PC-3 (cell line): ENCODE measurements at regions not wholly inside any gene's neighbourhood (a gene's known extent, or its start where the extent isn't known, plus 50 kb on each side); places are given as distances from the start of the nearest gene placed in this dataset.

Source experiments
- ATAC-seq: fragments of 200-7000 bp; cut with Tn5 transposase; 2 replicates; pipeline ENCODE4 v1.9.1; 2020; ENCODE audit warnings: mild to moderate bottlenecking, moderate library complexity
- BruUV-seq: library from RNA; stranded (reverse); fragments of 400-500 nt; replicated peaks from 2 replicates; lab custom pipeline; 2021; lab: Mats Ljungman, UMichigan
- CTCF ChIA-PET: fragments of 300-600 bp; sonication (Branson Sonifier 250); formaldehyde crosslinking; loops from one replicate; lab custom pipeline; 2022; ENCODE audit warnings: antibody characterized with exemption; lab: Charles Lee
- POLR2A ChIA-PET: fragments of 300-600 bp; sonication (Branson Sonifier 250); formaldehyde crosslinking; loops from one replicate; lab custom pipeline; 2022; ENCODE audit warnings: antibody characterized with exemption; ENCODE audit not compliant: unreplicated experiment; lab: Charles Lee
- DNase-seq: peaks from one replicate; pipeline ENCODE4 v3.0.0-alpha.2; 2015
- H2AFZ ChIP-seq: fragments of 300-600 bp; sonication (generic); 2 replicates; pipeline ENCODE4 v1.6.0; 2016; ENCODE audit warnings: antibody characterized with exemption, low read length
- H3F3A ChIP-seq: fragments of 300-600 bp; sonication (generic); one replicate; pipeline ENCODE4 v1.6.0; 2017; ENCODE audit warnings: antibody characterized with exemption, low read length, control low read depth, mild to moderate bottlenecking; ENCODE audit not compliant: unreplicated experiment
- H3K27ac ChIP-seq: fragments of 300-600 bp; sonication (generic); 2 replicates; pipeline ENCODE4 v1.5.1; 2016; ENCODE audit warnings: mild to moderate bottlenecking, low read length
- H3K27me3 ChIP-seq: fragments of 300-600 bp; sonication (generic); 2 replicates; pipeline ENCODE4 v1.6.1; 2016; ENCODE audit warnings: low read length, mixed read lengths
- H3K36me3 ChIP-seq: fragments of 300-600 bp; sonication (generic); 2 replicates; pipeline ENCODE4 v1.6.1; 2016; ENCODE audit warnings: low read depth, mixed run types, low read length, mixed read lengths
- H3K4me1 ChIP-seq: fragments of 300-600 bp; sonication (generic); 2 replicates; pipeline ENCODE4 v1.5.1; 2016; ENCODE audit warnings: low read length; ENCODE audit not compliant: insufficient read depth
- H3K4me2 ChIP-seq: fragments of 300-600 bp; sonication (generic); 2 replicates; pipeline ENCODE4 v1.6.0; 2016; ENCODE audit warnings: low read length
- H3K4me3 ChIP-seq: fragments of 300-600 bp; sonication (generic); 2 replicates; pipeline ENCODE4 v1.5.1; 2016; ENCODE audit warnings: mild to moderate bottlenecking, low read length, mixed read lengths
- H3K79me2 ChIP-seq: fragments of 300-600 bp; sonication (generic); 2 replicates; pipeline ENCODE4 v1.6.1; 2017; ENCODE audit warnings: low read length, mixed read lengths
- H3K9ac ChIP-seq: fragments of 300-600 bp; sonication (generic); 2 replicates; pipeline ENCODE4 v1.6.0; 2016; ENCODE audit warnings: mild to moderate bottlenecking, low read length
- H3K9me2 ChIP-seq: fragments of 300-600 bp; sonication (generic); replicated peaks from 2 replicates; pipeline ENCODE4 v1.6.1; 2016; ENCODE audit warnings: mixed run types, low read length, mixed read lengths
- H3K9me3 ChIP-seq: fragments of 300-600 bp; sonication (generic); 2 replicates; pipeline ENCODE4 v1.6.1; 2016; ENCODE audit warnings: low read length, mixed read lengths
- H4K20me1 ChIP-seq: fragments of 300-600 bp; sonication (generic); 2 replicates; pipeline ENCODE4 v1.6.1; 2016; ENCODE audit warnings: low read length, mixed read lengths
- EZH2 ChIP-seq: fragments of 300-600 bp; sonication (generic); IDR thresholded peaks from one replicate; pipeline ENCODE4 v1.6.1; 2017; ENCODE audit warnings: antibody characterized with exemption, mild to moderate bottlenecking, low read length; ENCODE audit not compliant: unreplicated experiment
- EZH2phosphoT487 ChIP-seq: fragments of 300-600 bp; sonication (generic); IDR thresholded peaks from 2 replicates; pipeline ENCODE4 v1.6.1; 2018; ENCODE audit warnings: mild to moderate bottlenecking, antibody characterized with exemption, low read length, borderline replicate concordance
- intact Hi-C: fragments of 100-400 bp; cut with micrococcal nuclease; formaldehyde crosslinking; loops from 2 replicates; pipeline ENCODE4 v1.9.0; 2023
- TF ChIP-seq, protein P1 (sequence below): fragments of 300-600 bp; sonication (generic); conservative IDR thresholded peaks from 2 replicates; pipeline ENCODE4 v1.5.1; 2017; ENCODE audit warnings: antibody characterized with exemption, low read depth, mild to moderate bottlenecking, low read length

- no peak for ATAC-seq
- Histone ChIP-seq H3K4me1 (no peaks in the 10 kb centered on the region), H2AFZ (no peak overlapping the region), H3K4me3 (no peak overlapping the region), H3K36me3 (no peaks in the 10 kb centered on the region), H3K9me3 (no peaks in the 10 kb centered on the region), H3F3A (no peaks in the 10 kb centered on the region), H3K4me2 (no peak overlapping the region), H3K79me2 (no peaks in the 10 kb centered on the region), H3K9me2 (no peaks in the 10 kb centered on the region), H3K9ac (no peak overlapping the region), H3K27me3 (no peaks in the 10 kb centered on the region), H4K20me1 (no peaks in the 10 kb centered on the region), H3K27ac (no peak overlapping the region)
- intact Hi-C loops, result no loop called here
- CTCF ChIA-PET, result no interaction called here
- POLR2A ChIA-PET, result no interaction called here
- BruUV-seq, result no TSS peak
- DNase-seq, result no peak
- TF ChIP-seq EZH2phosphoT487 (no peak), EZH2 (no peak)
- TF ChIP-seq, protein P1, sequence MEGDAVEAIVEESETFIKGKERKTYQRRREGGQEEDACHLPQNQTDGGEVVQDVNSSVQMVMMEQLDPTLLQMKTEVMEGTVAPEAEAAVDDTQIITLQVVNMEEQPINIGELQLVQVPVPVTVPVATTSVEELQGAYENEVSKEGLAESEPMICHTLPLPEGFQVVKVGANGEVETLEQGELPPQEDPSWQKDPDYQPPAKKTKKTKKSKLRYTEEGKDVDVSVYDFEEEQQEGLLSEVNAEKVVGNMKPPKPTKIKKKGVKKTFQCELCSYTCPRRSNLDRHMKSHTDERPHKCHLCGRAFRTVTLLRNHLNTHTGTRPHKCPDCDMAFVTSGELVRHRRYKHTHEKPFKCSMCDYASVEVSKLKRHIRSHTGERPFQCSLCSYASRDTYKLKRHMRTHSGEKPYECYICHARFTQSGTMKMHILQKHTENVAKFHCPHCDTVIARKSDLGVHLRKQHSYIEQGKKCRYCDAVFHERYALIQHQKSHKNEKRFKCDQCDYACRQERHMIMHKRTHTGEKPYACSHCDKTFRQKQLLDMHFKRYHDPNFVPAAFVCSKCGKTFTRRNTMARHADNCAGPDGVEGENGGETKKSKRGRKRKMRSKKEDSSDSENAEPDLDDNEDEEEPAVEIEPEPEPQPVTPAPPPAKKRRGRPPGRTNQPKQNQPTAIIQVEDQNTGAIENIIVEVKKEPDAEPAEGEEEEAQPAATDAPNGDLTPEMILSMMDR, result no peak
These were observed 210.3 kb downstream of the GPAM start for GRCh38 chr10:111973306-111973705.

GRCh38 chr10:111973826-111974225, 209.7 kb downstream of the GPAM start:
- Histone ChIP-seq H4K20me1 (no peaks in the 10 kb centered on the region), H3K9me3 (no peaks in the 10 kb centered on the region), H2AFZ (no peak overlapping the region), H3K9me2 (no peaks in the 10 kb centered on the region), H3K4me2 (no peak overlapping the region), H3K4me3 (no peak overlapping the region), H3K36me3 (no peaks in the 10 kb centered on the region), H3K27ac (no peak overlapping the region), H3K79me2 (no peaks in the 10 kb centered on the region), H3F3A (no peaks in the 10 kb centered on the region), H3K27me3 (no peaks in the 10 kb centered on the region), H3K9ac (no peak overlapping the region), H3K4me1 (no peaks in the 10 kb centered on the region)
- DNase-seq, result no peak
- ChIA-PET POLR2A (no interaction called here), CTCF (no interaction called here)
- intact Hi-C loops, result no loop called here
- no TSS peak for BruUV-seq
- no peak for ATAC-seq
- TF ChIP-seq, protein P1, result no peak
- TF ChIP-seq EZH2 (no peak), EZH2phosphoT487 (no peak)

- H3K9ac ChIP-seq, result no peak overlapping the region
These were observed 209.2 kb downstream of the GPAM start for GRCh38 chr10:111974325-111974724.

More at GRCh38 chr10:111974325-111974724, 209.2 kb downstream of the GPAM start:
- POLR2A ChIA-PET, result no interaction called here
- Histone ChIP-seq H4K20me1 (no peaks in the 10 kb centered on the region), H3F3A (no peaks in the 10 kb centered on the region), H3K79me2 (no peaks in the 10 kb centered on the region), H3K4me1 (no peaks in the 10 kb centered on the region), H3K9me2 (no peaks in the 10 kb centered on the region), H3K9me3 (no peaks in the 10 kb centered on the region), H3K36me3 (no peaks in the 10 kb centered on the region), H3K4me3 (no peak overlapping the region), H3K27ac (no peak overlapping the region), H2AFZ (no peak overlapping the region), H3K4me2 (no peak overlapping the region), H3K27me3 (no peaks in the 10 kb centered on the region)
- no TSS peak for BruUV-seq
- intact Hi-C loops, result no loop called here
- TF ChIP-seq EZH2phosphoT487, result no peak
- TF ChIP-seq EZH2, result no peak
- TF ChIP-seq, protein P1, result no peak
- DNase-seq, result no peak
- ATAC-seq, result no peak
- CTCF ChIA-PET, result no interaction called here
